ENCODE measurements at regions not wholly inside any gene's neighbourhood (a gene's known extent, or its start where the extent isn't known, plus 50 kb on each side); places are given as distances from the start of the nearest gene placed in this dataset.

DNA sequence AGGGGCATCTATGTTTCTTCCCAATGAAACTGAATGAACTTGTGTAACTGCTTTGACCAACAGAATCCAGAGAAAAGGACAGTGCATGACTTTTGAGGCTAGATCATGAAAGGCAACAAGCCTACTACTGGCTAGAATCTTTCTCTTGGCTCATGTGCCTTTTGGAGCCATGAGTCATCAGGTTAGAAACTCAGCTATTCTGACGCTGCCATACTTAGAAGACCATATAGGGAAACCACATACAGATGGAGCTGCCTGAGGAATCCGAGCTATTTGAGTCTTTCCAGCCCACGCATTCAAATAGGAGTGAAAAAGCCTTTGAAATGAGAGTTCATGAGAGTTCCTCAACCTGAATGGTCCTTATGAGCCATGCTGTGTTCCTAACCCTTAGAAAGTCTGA lies 738.5 kb upstream of the CHRM3 start (continued):
- TF ChIP-seq, protein P1, sequence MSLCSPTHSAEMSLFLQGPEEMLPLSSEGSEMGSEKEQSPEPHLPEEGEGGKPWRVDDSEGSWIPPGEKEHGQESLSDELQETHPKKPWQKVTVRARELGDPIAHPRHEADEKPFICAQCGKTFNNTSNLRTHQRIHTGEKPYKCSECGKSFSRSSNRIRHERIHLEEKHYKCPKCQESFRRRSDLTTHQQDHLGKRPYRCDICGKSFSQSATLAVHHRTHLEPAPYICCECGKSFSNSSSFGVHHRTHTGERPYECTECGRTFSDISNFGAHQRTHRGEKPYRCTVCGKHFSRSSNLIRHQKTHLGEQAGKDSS (CRISPR knock-in tag; IDR thresholded peaks at IDR 0.05; ENCODE audit: borderline replicate concordance, low read depth) = no peak
- no peak for TF ChIP-seq TOPORS (CRISPR knock-in tag; IDR thresholded peaks at IDR 0.05)

DNA sequence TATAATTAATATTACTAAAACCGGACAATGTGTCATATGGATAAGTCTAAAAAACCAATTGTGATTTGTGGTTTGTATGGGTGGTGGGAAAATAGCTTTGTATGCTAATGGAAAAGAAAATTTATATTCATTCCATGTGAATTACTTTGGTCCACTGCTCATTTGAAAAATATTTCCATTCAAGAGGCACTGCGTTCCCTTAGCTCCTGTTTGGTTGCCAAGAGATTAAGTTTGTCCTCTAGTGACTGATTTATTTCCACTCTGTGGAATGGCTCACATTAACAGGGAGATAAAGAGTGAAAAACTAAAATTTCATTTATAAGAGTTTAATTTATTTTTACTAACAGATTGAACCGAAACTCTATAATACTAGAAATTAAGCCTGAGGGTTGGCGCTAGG lies 744.1 kb upstream of the CHRM3 start:
- Histone ChIP-seq H3K4me1 (ENCODE audit: insufficient read depth, low read length) (no peaks in the 10 kb centered on the region), H3K36me3 (replicated peaks in 1 of 2; ENCODE audit: control insufficient read depth in 1 of 2, insufficient read depth in 2 of 2, low read length in 2 of 2) (no peaks in the 10 kb centered on the region), H3K79me2 (ENCODE audit: insufficient read depth, low read length) (no peaks in the 10 kb centered on the region), H3K27ac (ENCODE audit: extremely low read length, insufficient read depth, low read length) (no peak overlapping the region), H3K9me3 (ENCODE audit: low read length) (peaks cover 66% of the 10 kb centered on the region), H3K27me3 (ENCODE audit: control insufficient read depth in 1 of 2, insufficient read depth in 2 of 2, low read length in 2 of 2) (no peaks in the 10 kb centered on the region), H3K9ac (ENCODE audit: insufficient read depth, low read depth, low read length) (no peak overlapping the region), H2AFZ (ENCODE audit: low read length) (no peak overlapping the region), H3K4me3 (replicated peaks in 1 of 3; ENCODE audit: insufficient read depth in 1 of 3, low read depth in 2 of 3, low read length in 3 of 3) (no peak overlapping the region), H4K20me1 (ENCODE audit: insufficient read depth, low read length) (no peaks in the 10 kb centered on the region), H3K4me2 (ENCODE audit: low read depth, low read length) (no peak overlapping the region)
- intact Hi-C loops (cut with micrococcal nuclease; ENCODE audit: unreplicated experiment) (no loop called here), in situ Hi-C loops (cut with HindIII; ENCODE audit: extremely low pct_ligation_motif_present, low pct_unique_long_range_greater_than_20kb) (no loop called here)
- no TSS peak for BruUV-seq (replicated peaks)
- no peak for DNase-seq (ENCODE audit: low spot score)
- ChIA-PET CTCF (ENCODE audit: low intra/inter-chr PET ratio, low total read pairs) (no interaction called here), POLR2A (no interaction called here)
- ATAC-seq = no peak
- 27% methylated on average over 4 of the region's 4 CpGs for WGBS (ENCODE audit: low lambda C conversion rate)
- no peak for FAIRE-seq
- TF ChIP-seq MTA3 (CRISPR knock-in tag; IDR thresholded peaks at IDR 0.05) = no peak
- TF ChIP-seq, protein P2, sequence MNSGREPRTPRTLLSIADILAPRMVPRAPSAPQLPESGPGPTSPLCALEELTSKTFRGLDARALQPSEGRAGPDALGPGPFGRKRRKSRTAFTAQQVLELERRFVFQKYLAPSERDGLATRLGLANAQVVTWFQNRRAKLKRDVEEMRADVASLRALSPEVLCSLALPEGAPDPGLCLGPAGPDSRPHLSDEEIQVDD (CRISPR knock-in tag; IDR thresholded peaks at IDR 0.05; ENCODE audit: borderline replicate concordance) = no peak
- TF ChIP-seq KLF6 (CRISPR knock-in tag; IDR thresholded peaks at IDR 0.05) = no peak
- TF ChIP-seq ZNF563 (CRISPR knock-in tag; IDR thresholded peaks at IDR 0.05) = no peak
- no peak for TF ChIP-seq STAG1 (CRISPR knock-in tag; IDR thresholded peaks at IDR 0.05)
- no peak for TF ChIP-seq ZNF205 (CRISPR knock-in tag; IDR thresholded peaks at IDR 0.05)
- no peak for TF ChIP-seq YEATS2 (CRISPR knock-in tag; IDR thresholded peaks at IDR 0.05; ENCODE audit: borderline replicate concordance)
- no peak for TF ChIP-seq MBD4 (IDR thresholded peaks at IDR 0.05; ENCODE audit: borderline replicate concordance, low read length)
- TF ChIP-seq MATR3 (CRISPR knock-in tag; IDR thresholded peaks at IDR 0.05) = no peak
- TF ChIP-seq SALL1 (CRISPR knock-in tag; IDR thresholded peaks at IDR 0.05) = no peak
- no peak for TF ChIP-seq CREB1 (IDR thresholded peaks at IDR 0.05)
- no peak for TF ChIP-seq CREB1 (CRISPR knock-in tag; IDR thresholded peaks at IDR 0.05)
- TF ChIP-seq SIX1 (CRISPR knock-in tag; IDR thresholded peaks at IDR 0.05; ENCODE audit: borderline replicate concordance) = no peak
- TF ChIP-seq ZNF207 (IDR thresholded peaks at IDR 0.05; ENCODE audit: borderline replicate concordance) = no peak
- TF ChIP-seq GFI1 (CRISPR knock-in tag; IDR thresholded peaks at IDR 0.05; ENCODE audit: borderline replicate concordance) = no peak
- TF ChIP-seq ZNF547 (CRISPR knock-in tag; IDR thresholded peaks at IDR 0.05) = no peak
- TF ChIP-seq POLR2G (IDR thresholded peaks at IDR 0.05; ENCODE audit: low read depth, low read length) = no peak
- TF ChIP-seq, protein P3, sequence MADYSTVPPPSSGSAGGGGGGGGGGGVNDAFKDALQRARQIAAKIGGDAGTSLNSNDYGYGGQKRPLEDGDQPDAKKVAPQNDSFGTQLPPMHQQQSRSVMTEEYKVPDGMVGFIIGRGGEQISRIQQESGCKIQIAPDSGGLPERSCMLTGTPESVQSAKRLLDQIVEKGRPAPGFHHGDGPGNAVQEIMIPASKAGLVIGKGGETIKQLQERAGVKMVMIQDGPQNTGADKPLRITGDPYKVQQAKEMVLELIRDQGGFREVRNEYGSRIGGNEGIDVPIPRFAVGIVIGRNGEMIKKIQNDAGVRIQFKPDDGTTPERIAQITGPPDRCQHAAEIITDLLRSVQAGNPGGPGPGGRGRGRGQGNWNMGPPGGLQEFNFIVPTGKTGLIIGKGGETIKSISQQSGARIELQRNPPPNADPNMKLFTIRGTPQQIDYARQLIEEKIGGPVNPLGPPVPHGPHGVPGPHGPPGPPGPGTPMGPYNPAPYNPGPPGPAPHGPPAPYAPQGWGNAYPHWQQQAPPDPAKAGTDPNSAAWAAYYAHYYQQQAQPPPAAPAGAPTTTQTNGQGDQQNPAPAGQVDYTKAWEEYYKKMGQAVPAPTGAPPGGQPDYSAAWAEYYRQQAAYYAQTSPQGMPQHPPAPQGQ (CRISPR knock-in tag; IDR thresholded peaks at IDR 0.05; ENCODE audit: borderline replicate concordance) = no peak
- no peak for TF ChIP-seq SMAD9 (CRISPR knock-in tag; IDR thresholded peaks at IDR 0.05)
